ENCODE measurements at regions not wholly inside any gene's neighbourhood (a gene's known extent, or its start where the extent isn't known, plus 50 kb on each side); places are given as distances from the start of the nearest gene placed in this dataset.

DNA sequence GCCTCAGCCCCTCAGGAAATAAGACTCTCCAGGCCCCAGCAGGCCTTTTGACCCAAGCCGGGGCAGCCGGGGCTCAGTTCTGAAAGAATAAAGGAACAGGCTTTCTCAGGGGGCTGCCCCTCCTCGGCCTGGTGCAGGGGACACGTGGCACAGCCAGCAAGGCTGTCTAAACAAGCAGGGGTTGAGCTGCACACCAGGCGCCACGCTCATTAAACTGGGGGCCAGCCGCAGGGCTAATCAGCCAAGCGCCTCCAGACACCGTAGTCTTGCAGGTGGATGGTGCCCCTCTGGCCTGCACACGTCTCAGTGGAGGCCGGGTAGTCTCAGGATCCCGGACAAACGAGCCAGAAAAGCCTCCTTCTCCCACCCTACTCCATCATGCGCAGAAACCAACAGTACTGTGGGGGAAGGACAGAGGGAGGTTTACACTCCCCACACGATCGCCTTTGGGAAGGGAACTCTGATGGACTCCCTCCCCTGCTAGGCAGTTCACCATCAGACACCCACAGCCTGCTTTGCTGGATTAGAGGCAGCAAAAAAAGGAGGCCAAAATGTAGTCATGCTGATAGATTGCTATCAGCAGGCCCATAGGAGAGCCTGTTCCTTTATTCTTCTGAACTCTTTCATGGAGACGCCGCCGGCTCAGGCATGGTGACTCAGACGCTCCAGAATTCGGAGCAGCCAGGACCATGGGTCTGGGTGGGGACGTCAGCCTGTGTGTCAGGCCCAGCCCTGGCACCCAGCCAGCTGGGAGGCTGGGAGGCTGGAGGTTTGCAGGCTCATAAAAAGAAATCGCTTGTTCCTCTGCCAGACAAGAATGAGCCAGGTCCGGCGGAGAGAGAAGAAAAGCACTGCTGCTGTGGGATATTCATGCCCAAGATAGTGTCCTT is 342.4 kb downstream of the BCOR start:
- no peak for DNase-seq

DNA sequence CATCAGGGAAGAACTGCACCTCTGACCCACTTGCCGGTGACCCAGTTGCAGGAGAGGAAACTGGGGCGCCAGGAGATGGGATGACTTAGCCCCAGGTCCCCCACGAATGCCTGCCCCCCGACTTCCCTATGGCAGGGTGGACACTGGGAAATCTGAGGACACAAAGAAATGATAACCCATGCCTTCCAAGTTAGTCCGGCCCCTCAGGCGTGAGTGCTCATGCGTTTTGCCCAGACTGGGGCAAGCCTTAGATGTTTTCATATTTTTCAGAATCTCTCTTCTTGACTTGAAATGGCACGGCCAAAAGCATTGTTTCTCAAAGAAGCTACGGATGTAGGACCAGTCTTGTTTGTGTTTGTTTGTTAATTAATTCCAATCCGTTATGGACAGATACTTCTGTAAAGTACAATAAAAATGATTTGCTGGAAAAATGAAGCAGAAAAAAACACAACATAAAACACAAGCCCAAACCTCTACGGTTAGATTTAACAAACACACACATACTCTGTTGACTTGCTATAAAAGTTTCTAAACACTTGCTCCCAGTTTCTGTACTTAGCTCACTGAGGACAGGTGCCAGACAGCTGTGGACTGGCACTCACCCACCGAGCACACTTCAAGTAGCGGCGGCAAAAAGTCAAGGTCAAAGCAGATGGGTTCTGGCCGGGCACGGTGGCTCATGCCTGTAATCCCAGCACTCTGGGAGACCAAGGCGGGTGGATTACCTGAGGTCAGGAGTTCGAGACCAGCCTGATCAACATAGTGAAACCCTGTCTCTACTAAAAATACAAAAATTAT is 341.5 kb downstream of the BCOR start:
- DNase-seq, result no peak

DNA sequence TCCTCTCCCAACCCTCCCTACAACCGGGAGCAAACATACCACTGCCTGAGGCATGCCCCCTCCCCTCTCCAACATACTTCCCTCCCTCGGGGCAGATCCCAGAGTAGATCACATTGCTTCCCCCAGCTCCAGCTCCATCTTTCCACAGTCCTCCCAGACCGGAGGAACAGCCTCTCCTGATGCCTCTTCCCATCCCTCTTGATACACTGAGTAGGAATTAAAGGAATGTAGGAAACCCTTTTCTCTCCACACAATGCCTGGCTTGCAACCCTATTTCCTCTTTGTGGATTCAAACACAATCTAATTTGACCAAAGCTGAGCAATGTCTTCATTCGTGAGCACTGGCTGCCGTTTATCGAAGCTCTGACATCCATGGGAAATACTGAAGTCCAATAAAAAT is 339.8 kb downstream of the BCOR start:
- DNase-seq, result no peak

DNA sequence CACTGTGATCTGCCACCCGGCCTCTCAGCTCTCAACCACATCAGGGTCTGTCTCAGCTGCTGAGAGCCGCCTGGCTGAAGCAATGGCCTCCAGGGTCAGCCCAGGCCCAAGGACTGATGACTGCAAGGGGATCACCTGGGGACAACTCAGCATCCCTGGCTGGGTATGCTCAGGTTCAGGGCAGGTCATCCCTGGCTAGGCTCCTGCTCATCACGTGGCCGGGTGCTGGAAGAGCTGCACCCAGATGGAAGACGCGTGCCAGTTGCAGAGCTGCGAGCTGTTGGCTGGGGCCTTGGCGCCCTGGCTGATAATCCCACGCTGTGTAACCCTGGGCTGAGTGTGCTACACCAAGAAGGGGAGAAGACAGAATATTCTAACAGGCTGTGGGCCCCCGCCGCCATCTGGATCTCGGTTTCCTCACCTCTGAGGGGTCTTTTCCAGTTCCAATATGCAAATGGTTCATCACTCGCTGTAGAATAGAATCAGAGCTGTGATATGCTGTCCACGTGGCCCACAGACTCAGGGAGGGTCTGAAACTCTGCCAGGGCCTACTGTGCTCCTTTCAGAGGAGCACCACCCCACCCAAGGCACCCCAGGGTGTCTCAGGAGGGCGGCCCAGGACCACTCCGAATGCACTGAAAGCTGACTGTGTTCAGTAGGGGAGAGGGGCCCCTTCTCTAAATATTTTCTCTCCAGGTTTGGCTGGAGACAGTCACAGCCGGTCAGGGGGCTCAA is 338.8 kb downstream of the BCOR start:
- no peak for DNase-seq

DNA sequence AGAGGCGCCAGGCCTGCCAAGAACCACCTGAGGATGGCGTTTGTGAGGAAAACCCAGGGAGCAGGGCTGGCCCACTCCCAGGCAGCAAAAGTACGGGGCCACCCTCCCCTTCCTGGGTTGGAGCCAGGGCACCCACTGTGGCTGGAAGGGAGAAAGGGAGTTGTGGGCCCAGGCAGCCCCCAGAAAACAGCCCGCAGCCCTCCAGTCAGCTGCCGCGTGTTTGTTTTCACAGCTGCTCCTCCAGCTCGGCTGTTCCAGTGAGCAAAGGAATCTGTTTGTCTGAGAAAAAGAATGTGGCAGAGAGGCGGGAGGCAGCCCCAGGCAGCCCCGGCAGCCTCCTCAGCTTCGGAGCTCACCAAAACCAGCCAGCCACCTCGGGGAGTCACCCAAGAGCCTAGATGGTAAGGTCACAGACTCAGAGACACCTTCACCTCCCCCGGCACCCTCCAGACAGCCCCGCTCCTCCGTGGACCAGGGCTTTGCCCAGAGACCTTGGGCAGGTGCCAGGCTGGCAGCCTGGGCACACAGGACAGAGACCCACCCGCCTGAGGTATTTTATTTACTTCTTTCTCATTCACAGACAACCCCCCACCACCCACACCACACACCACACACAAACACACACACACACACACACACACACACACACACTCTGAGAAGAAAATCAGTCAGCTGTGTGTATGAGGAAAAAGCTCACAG is 338.1 kb downstream of the BCOR start:
- DNase-seq, result no peak

DNA sequence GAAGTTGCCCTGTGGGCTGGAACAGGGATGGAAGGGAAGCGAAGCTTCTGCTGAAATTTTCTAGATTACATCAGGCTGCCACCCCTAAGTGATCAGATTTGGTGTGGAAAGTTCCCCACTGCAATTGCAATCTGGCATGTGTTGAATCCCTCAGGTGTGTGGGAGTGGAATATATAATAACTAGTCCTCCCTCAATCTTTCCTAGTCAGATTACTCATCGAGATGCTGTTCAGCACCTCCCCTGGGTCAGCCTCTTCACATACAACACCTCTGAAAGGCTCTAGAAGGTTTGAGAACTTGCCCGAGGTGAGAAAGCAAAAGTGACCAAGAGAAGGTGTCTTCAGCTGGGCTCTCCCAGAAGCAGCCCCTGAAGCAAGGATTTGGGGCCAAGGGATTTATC is 336.8 kb downstream of the BCOR start:
- DNase-seq, result no peak

DNA sequence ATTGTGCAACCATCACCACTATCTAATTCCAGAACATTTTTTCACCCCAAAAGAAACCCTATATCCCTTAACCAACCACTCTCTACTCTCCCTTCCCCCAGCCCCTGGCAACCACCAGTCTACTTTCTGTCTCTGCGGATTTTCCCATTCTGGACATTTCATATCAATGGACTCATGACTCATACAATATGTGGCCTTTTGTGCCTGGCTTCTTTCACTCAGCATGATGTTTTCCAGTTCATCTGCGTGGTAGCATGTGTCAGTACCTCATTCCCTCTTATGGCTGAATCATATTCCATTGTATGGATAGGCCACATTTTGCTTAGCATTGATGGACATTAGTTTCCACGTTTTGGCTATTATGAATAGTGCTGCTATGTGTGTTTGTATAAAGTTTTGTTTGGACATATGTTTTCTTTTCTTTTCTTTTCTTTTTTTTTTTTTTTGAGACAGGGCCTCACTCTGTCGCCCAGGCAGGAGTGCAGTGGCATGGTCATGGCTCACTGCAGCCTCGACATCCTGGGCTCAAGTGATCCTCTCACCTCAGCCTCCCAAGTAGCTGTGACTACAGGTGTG is 335.4 kb downstream of the BCOR start:
- DNase-seq, result no peak

DNA sequence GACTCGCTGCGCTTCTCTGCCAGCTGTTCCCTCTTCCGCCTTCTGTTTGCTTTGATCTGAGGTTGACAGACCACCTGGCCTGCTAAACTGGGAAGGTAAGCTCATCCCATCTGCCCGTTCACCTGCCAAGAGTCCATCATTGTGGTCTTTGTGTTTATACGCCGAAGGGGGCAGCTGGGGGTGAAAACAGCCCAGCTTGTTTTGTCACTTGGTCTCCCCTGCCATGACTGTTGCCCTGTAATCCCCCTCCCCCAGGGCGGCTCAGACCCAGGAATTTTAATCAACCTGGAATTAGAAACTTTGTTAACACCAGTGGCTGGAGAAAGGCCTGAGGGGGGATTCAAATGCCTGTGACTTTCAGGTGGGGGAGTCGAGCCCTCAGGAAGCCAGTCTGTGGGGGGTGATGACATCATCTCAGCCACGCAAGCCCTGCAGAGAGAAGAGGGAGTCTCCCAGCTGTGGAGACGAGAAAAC is 333.3 kb downstream of the BCOR start:
- no peak for DNase-seq

DNA sequence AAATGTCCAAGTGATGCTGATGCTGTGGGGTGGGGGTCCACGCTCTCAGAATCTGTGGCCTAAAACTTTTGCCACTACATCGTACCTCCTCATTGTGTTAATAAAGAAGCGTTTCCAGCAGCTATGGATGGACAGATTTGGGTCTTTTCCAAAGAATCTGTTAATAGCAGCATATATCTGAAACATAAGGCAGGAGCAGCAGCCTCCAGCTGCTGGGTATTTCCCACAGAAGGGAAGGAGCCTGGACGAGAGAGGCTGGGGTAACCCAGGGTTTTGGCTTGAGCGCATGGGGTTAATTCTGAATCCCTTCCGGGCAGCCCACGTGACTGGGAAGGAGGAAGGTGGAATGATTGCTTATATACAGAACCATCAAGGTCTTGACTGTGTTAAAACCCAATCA is 332.4 kb downstream of the BCOR start:
- no peak for DNase-seq

DNA sequence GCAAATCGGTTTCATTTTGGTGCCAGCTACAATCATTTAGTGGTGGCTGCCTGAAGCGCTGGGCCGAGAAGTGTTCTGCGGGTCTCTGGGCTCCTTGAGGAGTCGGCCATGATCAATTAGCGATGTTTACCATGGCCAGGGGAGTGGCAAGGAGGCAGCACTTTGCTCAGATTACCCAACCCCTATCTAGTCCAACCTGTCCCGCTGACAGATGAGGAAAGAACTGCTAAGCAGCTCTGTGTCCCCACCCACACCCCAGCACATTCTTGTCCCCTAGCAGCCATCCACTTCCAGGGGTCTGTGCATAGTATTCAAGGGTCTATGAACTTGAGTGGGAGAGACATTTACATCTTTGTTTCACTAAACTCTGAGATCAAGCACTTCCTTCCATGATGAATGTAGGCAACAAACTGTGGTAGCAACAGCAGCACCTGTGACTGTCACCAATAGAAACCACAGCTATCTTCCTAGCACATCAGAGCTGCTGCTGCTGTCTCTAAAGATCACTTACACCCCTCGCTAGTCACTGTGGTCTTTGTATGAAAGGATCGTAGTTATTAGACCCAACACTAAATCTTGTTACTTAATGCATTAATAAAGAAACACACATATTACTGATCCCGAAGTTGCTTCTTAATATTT is 331.6 kb downstream of the BCOR start:
- peak in 1 of 2 donors; percentile 22 for DNase-seq

DNA sequence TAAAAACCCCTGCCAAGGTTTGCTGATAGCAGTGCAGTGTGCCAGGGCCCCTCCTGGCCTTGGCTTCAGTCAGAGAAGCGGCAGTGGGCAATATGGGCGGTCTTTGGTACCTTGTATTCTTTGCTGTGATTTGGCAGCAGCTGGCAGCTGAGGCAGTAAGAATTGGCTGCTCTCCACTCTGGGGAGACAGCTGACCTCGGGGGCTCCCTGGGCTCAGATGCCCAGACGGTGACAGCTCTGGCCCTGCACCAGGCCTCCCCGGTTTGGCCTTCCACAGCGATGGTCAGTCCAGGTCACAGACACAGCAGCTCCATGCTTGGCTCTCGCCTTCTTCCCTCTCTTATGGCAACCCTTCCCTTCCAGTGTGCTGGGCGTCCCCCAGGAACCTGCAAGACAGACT is 330.9 kb downstream of the BCOR start:
- DNase-seq, result no peak

DNA sequence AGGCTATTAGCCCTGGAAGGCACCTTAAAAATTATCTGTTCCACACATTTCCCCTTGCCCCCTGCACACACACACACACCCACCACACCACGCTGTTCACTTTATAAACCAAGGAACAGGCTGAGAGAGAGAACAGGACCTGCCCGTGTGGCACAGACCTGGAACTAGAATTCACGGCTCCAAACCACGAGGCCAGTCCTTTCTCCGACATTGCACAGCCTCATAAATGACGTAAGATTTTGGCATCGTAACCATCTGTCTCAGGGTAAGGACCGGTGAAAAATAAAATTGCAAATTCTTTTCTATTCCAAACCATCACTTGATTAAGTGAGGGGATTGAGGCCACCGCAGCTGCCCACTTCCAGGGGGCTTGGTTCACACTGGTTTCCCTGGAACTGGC is 330.3 kb downstream of the BCOR start:
- no peak for DNase-seq

DNA sequence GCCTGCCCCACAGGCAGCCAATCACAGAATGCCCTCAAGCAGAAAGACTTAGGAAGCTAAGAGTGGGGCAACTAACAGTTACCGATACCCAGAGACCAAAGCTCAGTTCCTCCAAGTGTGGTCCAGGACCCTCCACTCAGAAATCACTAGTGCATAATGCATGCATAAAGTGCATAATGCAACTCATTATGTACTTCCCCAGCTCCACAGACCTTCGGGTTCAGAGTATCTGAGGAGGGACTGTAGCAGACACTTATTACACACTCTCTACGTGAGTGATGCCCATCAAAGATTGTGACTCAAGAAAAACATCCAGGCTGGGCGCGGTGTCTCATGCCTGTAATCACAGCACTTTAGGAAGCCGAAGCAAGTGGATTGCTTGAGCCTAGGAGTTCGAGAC is 328.0 kb downstream of the BCOR start:
- DNase-seq, result no peak

DNA sequence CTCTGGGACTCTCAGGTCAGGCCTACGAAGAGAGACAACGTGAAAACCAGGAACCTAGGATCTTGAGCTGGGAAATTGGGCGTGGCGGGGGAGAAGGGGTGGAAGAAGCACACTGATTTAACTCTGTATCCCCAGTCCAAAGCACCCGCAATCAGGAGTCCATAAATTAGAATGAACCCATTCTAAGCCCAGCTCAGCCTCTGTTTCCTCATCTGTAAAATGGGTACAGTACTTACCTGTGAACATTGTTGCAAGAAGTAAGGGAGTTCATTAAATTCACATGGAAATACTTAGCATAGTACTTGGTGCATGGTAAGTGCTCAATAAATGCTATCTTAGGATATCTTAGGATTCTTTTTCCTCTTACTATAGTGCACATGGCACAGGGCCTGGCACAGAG is 326.7 kb downstream of the BCOR start:
- DNase-seq, result no peak

DNA sequence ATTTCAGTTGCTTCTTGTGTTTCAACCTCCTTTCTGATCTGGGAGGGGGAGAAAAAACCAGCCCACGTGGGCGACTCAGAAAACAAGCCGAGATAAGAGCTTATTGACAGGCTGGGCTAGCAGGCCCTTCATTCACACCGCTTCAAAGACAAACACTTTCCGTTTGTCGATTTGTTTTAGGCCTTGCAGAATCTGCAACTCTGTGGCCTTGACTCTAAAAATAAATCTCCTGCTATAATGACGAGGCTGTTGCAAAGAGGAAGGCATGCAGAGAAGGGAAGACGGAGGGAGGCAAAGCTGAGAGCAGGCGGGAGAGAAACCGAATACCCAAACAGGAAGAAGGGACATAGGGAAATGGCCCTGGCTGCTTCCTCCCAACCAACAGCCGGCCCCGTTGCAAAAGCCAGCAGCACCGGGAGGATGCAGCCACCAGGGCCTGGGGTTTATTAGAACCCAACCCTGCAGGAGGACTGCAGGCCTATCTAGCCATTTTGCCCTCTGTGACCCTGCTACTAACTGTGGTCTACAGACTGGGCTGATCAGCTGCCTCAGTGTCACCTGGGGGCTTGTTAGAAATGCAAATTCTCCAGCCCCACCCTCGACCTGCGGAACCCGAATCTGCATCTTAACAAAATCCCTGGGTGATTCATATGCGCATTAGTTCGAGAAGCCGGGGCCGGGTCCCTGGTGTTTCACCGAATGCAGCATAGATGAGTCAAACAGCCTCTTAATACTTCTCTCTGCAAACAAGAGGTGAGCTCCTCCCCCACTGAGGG is 325.5 kb downstream of the BCOR start:
- DNase-seq, result peak; percentile 58 to 62

DNA sequence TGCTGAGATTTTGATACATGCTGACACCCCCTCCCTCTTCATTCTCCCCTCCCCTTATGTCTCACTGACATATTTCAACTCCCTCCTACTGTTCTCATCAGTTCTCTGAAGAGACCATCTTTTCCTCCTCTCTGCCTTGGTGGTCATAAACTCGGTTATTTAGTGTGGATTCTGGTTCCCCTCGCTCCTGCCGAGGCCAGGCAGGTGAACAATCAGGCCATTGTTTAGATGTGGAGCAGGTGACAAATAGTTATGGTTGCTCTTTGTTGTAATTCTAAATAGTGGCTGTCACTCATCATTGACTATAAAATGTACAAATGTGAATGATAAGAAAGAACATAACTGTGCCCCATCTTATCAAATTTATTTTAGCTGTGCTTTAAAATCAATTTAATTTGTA is 324.6 kb downstream of the BCOR start:
- no peak for DNase-seq

DNA sequence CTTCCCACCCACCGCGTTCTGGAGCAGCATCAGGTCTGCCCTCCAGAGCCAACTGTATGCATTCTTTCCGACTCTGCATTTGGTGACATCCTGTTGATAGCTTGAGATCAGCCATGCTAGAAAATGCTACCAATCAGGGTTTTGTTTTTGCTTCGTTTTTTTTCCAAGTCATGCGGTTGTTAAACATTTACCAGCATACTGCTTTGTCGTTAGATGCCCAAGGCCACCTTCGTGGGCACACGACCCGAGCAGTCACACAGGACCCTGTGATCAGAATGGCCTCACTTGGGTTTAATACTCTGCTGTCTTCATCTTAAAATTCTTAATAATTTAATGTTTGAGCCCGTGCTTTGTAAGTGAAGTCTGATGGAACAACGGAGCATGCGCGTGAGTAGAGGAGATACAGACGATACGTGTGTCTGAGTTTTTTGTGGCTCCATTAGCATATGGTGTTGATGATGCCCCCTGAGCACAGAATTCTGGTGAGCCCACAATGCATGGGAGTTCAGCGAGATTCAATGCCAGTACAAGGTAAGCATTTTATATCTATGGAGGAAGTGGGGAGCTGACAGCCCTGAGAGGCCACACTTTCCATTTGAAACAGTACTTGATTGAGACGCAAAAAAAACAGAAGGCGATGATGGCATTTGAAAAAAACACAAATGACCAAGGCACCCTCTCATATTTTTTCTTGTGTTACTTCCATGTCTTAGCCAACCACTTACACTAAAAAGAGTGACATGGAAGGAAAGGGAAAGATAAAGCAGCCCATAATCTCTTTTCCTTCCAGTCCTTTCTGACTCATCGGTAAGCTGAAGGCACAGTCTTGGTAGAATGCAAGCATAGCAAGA is 323.6 kb downstream of the BCOR start:
- peak in 1 of 2 donors; percentile 22 for DNase-seq

DNA sequence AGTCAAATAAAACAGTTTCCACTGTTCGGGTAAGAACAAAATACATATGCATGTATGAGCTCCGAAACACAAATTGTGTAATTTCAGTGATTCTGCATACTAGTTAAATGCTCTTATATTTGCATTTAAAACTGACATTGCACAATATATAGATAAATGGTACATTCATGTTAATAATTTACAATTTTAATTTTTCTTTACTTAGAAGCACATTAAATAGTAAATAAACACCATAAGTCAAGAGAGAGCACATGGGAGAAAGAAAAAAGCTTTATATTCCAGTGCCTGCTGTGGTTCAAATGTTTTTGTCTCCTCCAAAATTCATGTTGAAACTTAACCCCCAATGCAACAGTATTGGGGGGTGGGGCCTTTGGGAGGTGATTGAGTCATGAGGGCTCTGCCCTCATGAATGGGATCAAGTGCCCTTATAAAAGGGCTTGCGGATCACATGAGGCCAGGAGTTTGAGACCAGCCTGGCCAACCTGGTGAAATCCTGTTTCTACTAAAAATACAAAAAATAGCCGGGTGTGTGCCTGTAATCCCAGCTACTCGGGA is 322.9 kb downstream of the BCOR start:
- no peak for DNase-seq

DNA sequence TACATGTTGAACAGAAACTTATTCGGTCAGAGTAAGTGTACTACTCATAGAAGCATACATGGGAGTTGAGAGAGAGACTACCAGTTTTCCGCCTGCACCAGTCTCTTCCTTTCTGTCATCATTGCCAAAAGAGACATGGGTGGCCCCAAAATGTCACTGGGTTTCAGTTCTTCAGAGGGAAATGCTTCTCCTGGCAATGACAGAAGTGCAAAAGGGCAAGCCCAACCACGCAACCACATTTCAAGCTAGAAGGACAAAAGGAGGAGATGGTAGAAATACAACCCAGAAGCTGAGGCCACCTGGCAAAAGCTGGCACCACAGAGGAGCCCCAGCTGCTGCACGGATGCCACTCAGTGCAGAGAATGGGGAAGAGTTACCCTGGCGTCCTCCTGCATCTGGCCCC is 320.1 kb downstream of the BCOR start:
- DNase-seq, result no peak
